DND-41 (cell line): ENCODE measurements at regions not wholly inside any gene's neighbourhood (a gene's known extent, or its start where the extent isn't known, plus 50 kb on each side); places are given as distances from the start of the nearest gene placed in this dataset.

Experiments
- CTCF ChIP-seq: IDR thresholded peaks from 2 replicates; pipeline ENCODE4 v1.5.1; 2012; ENCODE audit warnings: borderline replicate concordance, low read length, moderate library complexity, mild to moderate bottlenecking; ENCODE audit not compliant: poor library complexity, severe bottlenecking; ENCODE audit errors: extremely low read depth
- EZH2 ChIP-seq: IDR thresholded peaks from 3 replicates; pipeline ENCODE4 v1.6.1; 2012; ENCODE audit warnings: borderline replicate concordance, low read depth, mild to moderate bottlenecking, moderate library complexity, low read length, inconsistent platforms; ENCODE audit not compliant: severe bottlenecking

- no peak for TF ChIP-seq CTCF
- TF ChIP-seq EZH2: no peak
Measured at GRCh38 chr5:85813146-85813545, 804.6 kb upstream of the COX7C start.
